ENCODE measurements at regions not wholly inside any gene's neighbourhood (a gene's known extent, or its start where the extent isn't known, plus 50 kb on each side); places are given as distances from the start of the nearest gene placed in this dataset.

DNA sequence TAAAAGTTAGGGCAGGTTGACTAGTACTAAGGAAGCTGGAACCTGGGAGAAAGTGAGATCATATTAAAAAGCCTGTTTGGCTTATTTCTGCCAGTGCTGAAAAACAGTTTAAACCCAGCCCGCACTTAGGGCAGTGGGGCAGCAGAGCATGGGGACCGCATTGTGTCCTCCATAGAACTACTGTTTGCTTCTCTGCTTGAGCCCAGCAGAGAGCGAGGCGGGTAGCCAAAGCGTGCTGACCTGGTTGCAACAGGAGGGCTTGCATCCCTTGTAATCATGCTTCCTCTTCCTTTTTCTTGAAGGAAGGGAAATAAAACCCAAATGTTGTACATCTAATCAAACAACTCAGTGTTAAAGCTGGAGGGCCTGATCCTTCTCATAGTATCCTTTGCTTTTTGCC is 82.5 kb upstream of the HOXC13 start:
- TF ChIP-seq, protein P1, sequence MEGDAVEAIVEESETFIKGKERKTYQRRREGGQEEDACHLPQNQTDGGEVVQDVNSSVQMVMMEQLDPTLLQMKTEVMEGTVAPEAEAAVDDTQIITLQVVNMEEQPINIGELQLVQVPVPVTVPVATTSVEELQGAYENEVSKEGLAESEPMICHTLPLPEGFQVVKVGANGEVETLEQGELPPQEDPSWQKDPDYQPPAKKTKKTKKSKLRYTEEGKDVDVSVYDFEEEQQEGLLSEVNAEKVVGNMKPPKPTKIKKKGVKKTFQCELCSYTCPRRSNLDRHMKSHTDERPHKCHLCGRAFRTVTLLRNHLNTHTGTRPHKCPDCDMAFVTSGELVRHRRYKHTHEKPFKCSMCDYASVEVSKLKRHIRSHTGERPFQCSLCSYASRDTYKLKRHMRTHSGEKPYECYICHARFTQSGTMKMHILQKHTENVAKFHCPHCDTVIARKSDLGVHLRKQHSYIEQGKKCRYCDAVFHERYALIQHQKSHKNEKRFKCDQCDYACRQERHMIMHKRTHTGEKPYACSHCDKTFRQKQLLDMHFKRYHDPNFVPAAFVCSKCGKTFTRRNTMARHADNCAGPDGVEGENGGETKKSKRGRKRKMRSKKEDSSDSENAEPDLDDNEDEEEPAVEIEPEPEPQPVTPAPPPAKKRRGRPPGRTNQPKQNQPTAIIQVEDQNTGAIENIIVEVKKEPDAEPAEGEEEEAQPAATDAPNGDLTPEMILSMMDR (IDR thresholded peaks at IDR 0.05): no peak
- no peak for TF ChIP-seq POLR2A (IDR thresholded peaks at IDR 0.05)
